SU-DHL-6 (cell line): ENCODE measurements at regions not wholly inside any gene's neighbourhood (a gene's known extent, or its start where the extent isn't known, plus 50 kb on each side); places are given as distances from the start of the nearest gene placed in this dataset.

Source experiments
- CTCF ChIP-seq: fragments of 200-600 bp; sonication (generic); IDR thresholded peaks from one replicate; pipeline ENCODE4 v1.5.1; 2017; ENCODE audit warnings: antibody characterized with exemption, mild to moderate bottlenecking, low read length, moderate library complexity; ENCODE audit not compliant: insufficient read depth, poor library complexity, severe bottlenecking
- EZH2phosphoT487 ChIP-seq: fragments of 200-600 bp; sonication (generic), shearing (Covaris generic); conservative IDR thresholded peaks from 2 replicates; pipeline ENCODE4 v1.6.1; 2018; ENCODE audit warnings: mild to moderate bottlenecking, antibody characterized with exemption, low read length, moderate library complexity, mixed read lengths

DNA sequence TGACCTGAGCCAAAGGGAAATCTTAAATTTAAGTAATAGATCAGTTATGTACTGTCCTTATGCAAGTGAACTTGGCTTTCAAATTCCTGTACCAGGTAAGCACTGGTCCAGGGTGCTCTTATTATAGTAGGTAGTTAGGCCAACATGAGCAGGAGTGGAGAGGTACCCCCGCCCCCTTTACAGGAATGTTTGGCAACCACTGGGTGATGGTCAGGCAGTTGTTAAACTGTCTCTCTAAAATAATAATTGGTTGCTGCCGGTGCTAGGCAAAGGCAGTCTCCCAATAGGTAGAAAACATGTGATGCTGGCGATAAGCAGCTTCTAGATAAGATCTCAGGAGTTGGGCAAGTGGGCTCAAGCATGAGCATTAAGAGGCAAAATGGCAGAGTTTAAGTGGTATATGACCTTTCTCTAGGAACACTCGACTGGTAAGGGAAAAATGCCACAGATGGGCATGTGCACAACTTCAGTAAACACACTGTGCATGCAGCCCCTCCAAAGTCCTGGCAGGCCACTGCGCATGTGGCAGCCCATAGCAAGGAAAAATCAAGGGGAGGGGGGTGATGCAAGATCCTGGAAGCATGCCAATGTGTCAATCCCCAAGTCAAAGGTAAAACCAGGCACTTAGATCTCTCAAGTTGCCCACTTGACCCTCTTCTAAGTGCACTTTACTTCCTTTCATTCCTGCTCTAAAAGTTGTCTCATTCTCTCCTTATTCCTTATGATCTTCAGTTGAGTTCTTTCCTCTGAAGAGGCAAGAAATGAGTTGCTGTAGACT, 1239.7 kb downstream of the C4orf33 start:
- no peak for TF ChIP-seq CTCF
- no peak for TF ChIP-seq EZH2phosphoT487
